ENCODE measurements at regions not wholly inside any gene's neighbourhood (a gene's known extent, or its start where the extent isn't known, plus 50 kb on each side); places are given as distances from the start of the nearest gene placed in this dataset.

DNA sequence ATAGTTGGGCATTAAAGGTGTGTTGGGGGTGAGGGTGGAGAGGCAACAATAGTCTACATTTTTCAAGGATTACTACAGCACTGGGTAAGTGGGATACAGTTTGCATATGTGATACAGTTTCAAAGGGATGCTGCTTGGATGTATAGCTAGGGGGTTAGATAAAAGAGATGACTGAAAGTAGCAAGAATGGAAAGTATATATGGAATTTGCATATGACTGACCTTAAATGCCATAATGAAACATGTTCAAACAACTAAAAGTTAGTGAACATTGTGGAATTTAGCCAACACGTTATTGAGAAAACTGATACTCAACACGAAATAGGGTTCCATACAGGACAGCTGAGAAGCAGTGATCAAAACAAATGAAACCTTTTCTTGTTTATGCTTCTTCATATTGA is 124.8 kb upstream of the CHRM3 start:
- Histone ChIP-seq H3K4me3 (no peak overlapping the region), H3K9me3 (no peaks in the 10 kb centered on the region), H3K27me3 (no peaks in the 10 kb centered on the region), H3K4me1 (no peaks in the 10 kb centered on the region), H3K27ac (no peak overlapping the region), H3K9ac (ENCODE audit: low read depth in 2 of 2, low read length in 2 of 2) (no peak overlapping the region), H3K36me3 (no peaks in the 10 kb centered on the region)
- intact Hi-C loops (cut with DNase I): no loop called here
- no peak for DNase-seq
- TF ChIP-seq, protein P1, sequence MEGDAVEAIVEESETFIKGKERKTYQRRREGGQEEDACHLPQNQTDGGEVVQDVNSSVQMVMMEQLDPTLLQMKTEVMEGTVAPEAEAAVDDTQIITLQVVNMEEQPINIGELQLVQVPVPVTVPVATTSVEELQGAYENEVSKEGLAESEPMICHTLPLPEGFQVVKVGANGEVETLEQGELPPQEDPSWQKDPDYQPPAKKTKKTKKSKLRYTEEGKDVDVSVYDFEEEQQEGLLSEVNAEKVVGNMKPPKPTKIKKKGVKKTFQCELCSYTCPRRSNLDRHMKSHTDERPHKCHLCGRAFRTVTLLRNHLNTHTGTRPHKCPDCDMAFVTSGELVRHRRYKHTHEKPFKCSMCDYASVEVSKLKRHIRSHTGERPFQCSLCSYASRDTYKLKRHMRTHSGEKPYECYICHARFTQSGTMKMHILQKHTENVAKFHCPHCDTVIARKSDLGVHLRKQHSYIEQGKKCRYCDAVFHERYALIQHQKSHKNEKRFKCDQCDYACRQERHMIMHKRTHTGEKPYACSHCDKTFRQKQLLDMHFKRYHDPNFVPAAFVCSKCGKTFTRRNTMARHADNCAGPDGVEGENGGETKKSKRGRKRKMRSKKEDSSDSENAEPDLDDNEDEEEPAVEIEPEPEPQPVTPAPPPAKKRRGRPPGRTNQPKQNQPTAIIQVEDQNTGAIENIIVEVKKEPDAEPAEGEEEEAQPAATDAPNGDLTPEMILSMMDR (IDR thresholded peaks at IDR 0.05): no peak

- TF ChIP-seq, protein P1 (IDR thresholded peaks at IDR 0.05): no peak
- H3K27ac ChIP-seq: no peak overlapping the region
- intact Hi-C loops (cut with DNase I): no loop called here
Measured at GRCh38 chr1:239260842-239261241, 125.5 kb upstream of the CHRM3 start.

DNA sequence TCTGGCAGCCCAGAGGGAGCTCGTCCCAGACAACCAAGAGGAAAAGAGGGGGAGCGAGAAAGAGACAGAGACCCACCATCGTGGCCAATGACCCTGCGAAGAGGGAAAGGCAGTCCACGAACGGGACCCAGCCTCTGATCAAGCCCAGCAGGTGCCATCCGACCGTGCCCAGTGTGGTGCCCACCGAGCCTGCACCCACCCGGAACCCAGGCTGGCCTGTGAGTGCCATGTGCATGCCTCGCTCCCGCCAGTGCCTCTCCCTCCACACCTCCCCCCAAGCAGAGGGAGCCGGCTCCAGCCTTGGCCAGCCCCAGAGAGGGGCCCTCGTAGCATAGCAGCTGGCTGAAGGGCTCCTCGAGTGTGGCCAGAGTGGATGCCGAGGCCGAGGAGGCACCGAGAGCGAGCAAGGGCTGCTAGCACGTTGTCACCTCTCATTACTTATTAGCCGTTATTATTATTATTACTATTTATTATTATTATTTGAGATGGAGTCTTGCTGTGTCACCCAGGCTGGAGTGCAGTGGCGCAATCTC is 130.7 kb upstream of the CHRM3 start:
- intact Hi-C loops (cut with DNase I): no loop called here

More at GRCh38 chr1:239260842-239261241, 125.5 kb upstream of the CHRM3 start:
- no peak for DNase-seq
- H3K4me1 ChIP-seq: no peaks in the 10 kb centered on the region
- no peak overlapping the region for H3K4me3 ChIP-seq
- H3K27me3 ChIP-seq: no peaks in the 10 kb centered on the region
- no peaks in the 10 kb centered on the region for H3K9me3 ChIP-seq
- no peaks in the 10 kb centered on the region for H3K36me3 ChIP-seq
- no peak overlapping the region for H3K9ac ChIP-seq (ENCODE audit: low read depth in 2 of 2, low read length in 2 of 2)

DNA sequence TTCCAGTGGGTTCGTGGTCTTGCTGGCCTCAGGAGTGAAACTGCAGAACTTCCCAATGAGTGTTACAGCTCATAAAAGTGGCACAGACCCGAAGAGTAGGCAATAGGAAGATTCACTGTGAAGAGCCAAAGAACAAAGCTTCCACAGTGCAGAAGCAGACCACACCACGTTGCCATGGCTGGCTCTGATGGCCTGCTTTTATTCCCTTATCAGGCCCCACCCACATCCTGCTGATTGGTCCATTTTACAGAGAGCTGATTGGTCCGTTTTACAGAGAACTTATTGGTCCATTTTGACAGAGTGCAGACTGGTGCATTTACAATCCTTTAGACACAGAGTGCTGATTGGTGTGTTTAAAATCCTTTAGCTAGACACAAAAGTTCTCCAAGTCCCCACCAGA is 131.4 kb upstream of the CHRM3 start:
- no peak for DNase-seq
- Histone ChIP-seq H3K4me1 (no peaks in the 10 kb centered on the region), H3K9ac (ENCODE audit: low read depth in 2 of 2, low read length in 2 of 2) (no peak overlapping the region), H3K27ac (no peak overlapping the region), H3K9me3 (no peaks in the 10 kb centered on the region), H3K36me3 (no peaks in the 10 kb centered on the region), H3K4me3 (no peak overlapping the region), H3K27me3 (no peaks in the 10 kb centered on the region)
- TF ChIP-seq, protein P1 (IDR thresholded peaks at IDR 0.05): no peak
- intact Hi-C loops (cut with DNase I): no loop called here

More for the DNA sequence above, 130.7 kb upstream of the CHRM3 start:
- Histone ChIP-seq H3K36me3 (no peaks in the 10 kb centered on the region), H3K27ac (no peak overlapping the region), H3K4me1 (no peaks in the 10 kb centered on the region), H3K9me3 (no peaks in the 10 kb centered on the region), H3K9ac (ENCODE audit: low read depth in 2 of 2, low read length in 2 of 2) (no peak overlapping the region), H3K27me3 (no peaks in the 10 kb centered on the region), H3K4me3 (no peak overlapping the region)
- TF ChIP-seq, protein P1 (IDR thresholded peaks at IDR 0.05): no peak
- no peak for DNase-seq

DNA sequence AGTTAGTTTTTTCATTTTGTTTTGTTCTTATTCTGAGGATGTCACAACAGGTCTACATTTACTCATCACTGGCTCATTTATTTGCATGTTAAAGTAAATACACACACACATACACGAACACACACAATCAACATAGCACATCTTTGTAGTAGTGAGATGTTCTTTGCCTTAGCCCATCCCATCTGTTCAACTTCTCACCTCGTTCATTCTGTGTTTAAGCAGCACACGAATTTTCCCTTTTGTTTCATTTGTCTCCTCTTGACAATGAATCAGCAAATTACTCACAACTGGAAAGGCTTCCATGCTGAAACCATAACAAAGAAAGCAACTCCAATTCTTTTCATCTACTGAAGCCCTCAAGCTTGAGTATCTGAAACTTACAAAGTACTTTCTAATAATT is 133.3 kb upstream of the CHRM3 start:
- Histone ChIP-seq H3K27ac (no peak overlapping the region), H3K9me3 (no peaks in the 10 kb centered on the region), H3K4me3 (no peak overlapping the region), H3K27me3 (no peaks in the 10 kb centered on the region), H3K36me3 (no peaks in the 10 kb centered on the region), H3K9ac (ENCODE audit: low read depth in 2 of 2, low read length in 2 of 2) (no peak overlapping the region), H3K4me1 (no peaks in the 10 kb centered on the region)
- TF ChIP-seq, protein P1 (IDR thresholded peaks at IDR 0.05): no peak
- intact Hi-C loops (cut with DNase I): no loop called here
- no peak for DNase-seq

Measured in colonic mucosa (tissue), 4 donors.